GM12878 (cell line): ENCODE measurements at regions not wholly inside any gene's neighbourhood (a gene's known extent, or its start where the extent isn't known, plus 50 kb on each side); places are given as distances from the start of the nearest gene placed in this dataset.

ENCODE experiments used
- BRCA1 ChIP-seq: IDR thresholded peaks from 2 replicates; pipeline ENCODE4 v1.6.1; 2011; ENCODE audit warnings: low read depth, low read length, improper control_type of control experiment
- CREM ChIP-seq: IDR thresholded peaks from 2 replicates; pipeline ENCODE4 v1.6.1; 2014; ENCODE audit warnings: antibody characterized with exemption, low read depth
- EED ChIP-seq: sonication (generic); IDR thresholded peaks from 2 replicates; pipeline ENCODE4 v1.6.1; 2016; ENCODE audit warnings: antibody characterized with exemption, low read depth
- JUNB ChIP-seq: IDR thresholded peaks from 2 replicates; pipeline ENCODE4 v1.6.1; 2016; ENCODE audit warnings: antibody characterized with exemption, mild to moderate bottlenecking
- PBX3 ChIP-seq: IDR thresholded peaks from 2 replicates; pipeline ENCODE4 v1.6.1; 2011; ENCODE audit warnings: mild to moderate bottlenecking, low read depth, low read length, moderate library complexity; ENCODE audit not compliant: insufficient replicate concordance
- REST ChIP-seq: IDR thresholded peaks from 2 replicates; pipeline ENCODE4 v1.6.1; 2012; ENCODE audit warnings: mild to moderate bottlenecking, low read depth, low read length
- SMARCA5 ChIP-seq: fragments of 450-650 bp; IDR thresholded peaks from 2 replicates; pipeline ENCODE4 v1.6.1; 2017; ENCODE audit warnings: mild to moderate bottlenecking
- TCF7 ChIP-seq: IDR thresholded peaks from 2 replicates; pipeline ENCODE4 v1.6.1; 2014; ENCODE audit warnings: antibody characterized with exemption, borderline replicate concordance
- TF ChIP-seq, protein P1 (sequence below), 3 experiments: IDR thresholded peaks in 2 of 3; conservative IDR thresholded peaks in 1 of 3; 2 replicates each; pipeline ENCODE4 v1.5.1; 2011; ENCODE audit warnings: low read depth in 3 of 3, low read length in 3 of 3, mild to moderate bottlenecking in 3 of 3, control low read depth in 2 of 3, moderate library complexity in 2 of 3, inconsistent platforms in 1 of 3, mixed read lengths in 1 of 3; ENCODE audit not compliant: control insufficient read depth in 2 of 3, insufficient read depth in 1 of 3; ENCODE audit errors: extremely low read depth in 1 of 3

DNA sequence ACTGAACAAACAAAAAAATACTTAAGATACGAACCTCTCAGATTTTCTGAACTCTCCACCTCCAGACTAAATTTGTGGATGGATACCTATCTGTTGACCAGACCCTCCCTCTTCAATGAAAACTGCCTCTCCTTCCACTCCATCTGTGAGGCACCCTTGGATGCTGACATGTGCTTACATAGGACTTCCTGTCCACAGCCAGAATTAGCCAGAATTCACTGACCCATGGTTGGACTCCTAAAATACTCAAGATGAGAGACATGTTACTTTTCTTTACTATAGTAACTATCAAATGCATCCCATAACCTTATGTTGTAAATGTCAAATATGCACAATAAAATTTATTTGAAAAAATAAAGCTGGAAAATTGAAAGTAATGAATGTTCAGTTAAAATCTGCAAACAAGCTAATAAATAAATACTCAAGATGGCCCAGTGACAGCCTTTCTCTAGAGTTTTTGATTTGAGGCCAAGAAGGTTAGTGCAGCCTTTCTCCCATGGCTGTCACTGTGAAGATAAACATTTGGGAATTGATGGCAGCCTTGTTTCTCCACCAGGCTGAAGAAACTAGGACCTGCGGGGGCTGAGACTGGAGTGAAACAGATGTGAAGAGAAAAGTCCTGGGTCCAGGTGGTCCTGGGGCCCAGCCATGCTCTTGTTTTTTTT, 287.0 kb downstream of the ZEB1 start (continued):
- no peak for TF ChIP-seq REST
- TF ChIP-seq, protein P1, sequence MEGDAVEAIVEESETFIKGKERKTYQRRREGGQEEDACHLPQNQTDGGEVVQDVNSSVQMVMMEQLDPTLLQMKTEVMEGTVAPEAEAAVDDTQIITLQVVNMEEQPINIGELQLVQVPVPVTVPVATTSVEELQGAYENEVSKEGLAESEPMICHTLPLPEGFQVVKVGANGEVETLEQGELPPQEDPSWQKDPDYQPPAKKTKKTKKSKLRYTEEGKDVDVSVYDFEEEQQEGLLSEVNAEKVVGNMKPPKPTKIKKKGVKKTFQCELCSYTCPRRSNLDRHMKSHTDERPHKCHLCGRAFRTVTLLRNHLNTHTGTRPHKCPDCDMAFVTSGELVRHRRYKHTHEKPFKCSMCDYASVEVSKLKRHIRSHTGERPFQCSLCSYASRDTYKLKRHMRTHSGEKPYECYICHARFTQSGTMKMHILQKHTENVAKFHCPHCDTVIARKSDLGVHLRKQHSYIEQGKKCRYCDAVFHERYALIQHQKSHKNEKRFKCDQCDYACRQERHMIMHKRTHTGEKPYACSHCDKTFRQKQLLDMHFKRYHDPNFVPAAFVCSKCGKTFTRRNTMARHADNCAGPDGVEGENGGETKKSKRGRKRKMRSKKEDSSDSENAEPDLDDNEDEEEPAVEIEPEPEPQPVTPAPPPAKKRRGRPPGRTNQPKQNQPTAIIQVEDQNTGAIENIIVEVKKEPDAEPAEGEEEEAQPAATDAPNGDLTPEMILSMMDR (IDR thresholded peaks at IDR 0.05 in 2 of 3, conservative IDR thresholded peaks at IDR 0.05 in 1 of 3; ENCODE audit: control insufficient read depth in 2 of 3, extremely low read depth in 1 of 3, insufficient read depth in 1 of 3, low read depth in 3 of 3, low read length in 3 of 3), result no peak
- no peak for TF ChIP-seq CREM
- no peak for TF ChIP-seq TCF7
- TF ChIP-seq PBX3, result no peak
- TF ChIP-seq JUNB, result no peak
- no peak for TF ChIP-seq EED
- TF ChIP-seq SMARCA5, result no peak
- TF ChIP-seq BRCA1, result no peak
- TF ChIP-seq, all 136 proteins: peak for 0
